NCI-H2196 treated with DMSO at 0.1 percent for 48 hours (cell line): ENCODE measurements at regions not wholly inside any gene's neighbourhood (a gene's known extent, or its start where the extent isn't known, plus 50 kb on each side); places are given as distances from the start of the nearest gene placed in this dataset.
"Not testable (repeated sequence)": the region's sequence is repeated elsewhere in the genome, so short reads cannot be mapped to it uniquely, and the experiment has no call there.

Source experiments
- DNase-seq: peaks from one replicate; lab custom pipeline; 2025; ENCODE audit not compliant: unreplicated experiment; lab: John Stamatoyannopoulos, UW

GRCh38 chr14:27528328-27528727 is 930.5 kb upstream of the NOVA1 start:
- no peak for DNase-seq

GRCh38 chr14:27536748-27537147 is 938.9 kb upstream of the NOVA1 start:
- DNase-seq, result no peak

- DNase-seq, result no peak
Observed at GRCh38 chr14:27546111-27546510, 948.3 kb upstream of the NOVA1 start.

GRCh38 chr14:27553790-27554189 is 956.0 kb upstream of the NOVA1 start:
- DNase-seq, result no peak

- no peak for DNase-seq
Observed at GRCh38 chr14:27557445-27557844, 959.6 kb upstream of the NOVA1 start.

- DNase-seq, result no peak
Observed at GRCh38 chr14:27559848-27560247, 962.0 kb upstream of the NOVA1 start.

- DNase-seq, result no peak
Observed at GRCh38 chr14:27566843-27567382, 969.1 kb upstream of the NOVA1 start.

- no peak for DNase-seq
Observed at GRCh38 chr14:27573018-27573417, 975.2 kb upstream of the NOVA1 start.

- no peak for DNase-seq
Observed at GRCh38 chr14:27587103-27587502, 989.3 kb upstream of the NOVA1 start.

GRCh38 chr14:27605282-27605681 is 1007.4 kb upstream of the NOVA1 start:
- no peak for DNase-seq

GRCh38 chr14:27608377-27608776 is 1010.5 kb upstream of the NOVA1 start:
- no peak for DNase-seq

- DNase-seq, result no peak
Observed at GRCh38 chr14:27612121-27612520, 1014.3 kb upstream of the NOVA1 start.

GRCh38 chr14:27613102-27613501 is 1015.3 kb upstream of the NOVA1 start:
- no peak for DNase-seq

GRCh38 chr14:27623782-27624181 is 1025.9 kb upstream of the NOVA1 start:
- no peak for DNase-seq

- DNase-seq, result no peak
Observed at GRCh38 chr14:27634056-27634970, 1036.5 kb upstream of the NOVA1 start.

GRCh38 chr14:27640688-27641087 is 1042.9 kb upstream of the NOVA1 start:
- DNase-seq, result not testable (repeated sequence)

- DNase-seq, result no peak
Observed at GRCh38 chr14:27642251-27642866, 1044.5 kb upstream of the NOVA1 start.

GRCh38 chr14:27660683-27661082 is 1062.8 kb upstream of the NOVA1 start:
- DNase-seq, result no peak

GRCh38 chr14:27668531-27668930 is 1070.7 kb upstream of the NOVA1 start:
- DNase-seq, result no peak

- DNase-seq, result no peak
Observed at GRCh38 chr14:27672047-27672446, 1074.2 kb upstream of the NOVA1 start.

GRCh38 chr14:27672811-27673737 is 1075.2 kb upstream of the NOVA1 start:
- not testable (repeated sequence) for DNase-seq
